SK-N-SH (cell line): ENCODE measurements at regions not wholly inside any gene's neighbourhood (a gene's known extent, or its start where the extent isn't known, plus 50 kb on each side); places are given as distances from the start of the nearest gene placed in this dataset.

Source experiments
- CTCF ChIA-PET: fragments of 300-600, 350-600 bp; formaldehyde crosslinking; extraction: SDS; loops from one replicate; lab custom pipeline; 2021; lab: Yijun Ruan, JAX
- POLR2A ChIA-PET: fragments of 350-600 bp; sonication (Branson Sonifier 250); formaldehyde crosslinking; extraction: SDS; loops from one replicate; lab custom pipeline; 2020; ENCODE audit warnings: antibody characterized with exemption, inconsistent platforms; lab: Yijun Ruan, JAX
- DNase-seq: peaks from one replicate; pipeline ENCODE4 v3.0.0; 2012
- H2AFZ ChIP-seq: fragments of 200-600 bp; sonication (generic); 2 replicates; pipeline ENCODE4 v1.8.1; 2016; ENCODE audit warnings: antibody characterized with exemption, mild to moderate bottlenecking, low read depth
- H3F3A ChIP-seq: fragments of 200-600 bp; sonication (generic); replicated peaks from 2 replicates; pipeline ENCODE3; 2016; ENCODE audit warnings: antibody characterized with exemption, mild to moderate bottlenecking; ENCODE audit not compliant: insufficient read depth
- H3K27ac ChIP-seq, 2 experiments: fragments of 200-500 bp in 1 of 2; fragments of 200-600 bp in 1 of 2; sonication (Bioruptor generic) in 1 of 2; sonication (generic), shearing (Covaris generic) in 1 of 2; 2 replicates each; pipeline versions ENCODE4 v1.5.1 to v1.6.1; 2014 to 2016; ENCODE audit warnings: low read depth in 2 of 2, inconsistent platforms in 1 of 2, low read length in 1 of 2, mild to moderate bottlenecking in 1 of 2, mixed read lengths in 1 of 2
- H3K27me3 ChIP-seq: fragments of 200-600 bp; sonication (generic), shearing (Covaris generic); 2 replicates; pipeline ENCODE4 v1.6.1; 2016; ENCODE audit warnings: mixed run types; ENCODE audit not compliant: insufficient read depth
- H3K36me3 ChIP-seq, 2 experiments: fragments of 200-500 bp in 1 of 2; fragments of 200-600 bp in 1 of 2; sonication (Bioruptor generic) in 1 of 2; sonication (generic) in 1 of 2; replicated peaks in 1 of 2; 2 replicates each; pipeline versions ENCODE3 to v1.5.1; 2014 to 2016; ENCODE audit warnings: low read length in 1 of 2, mild to moderate bottlenecking in 1 of 2; ENCODE audit not compliant: insufficient read depth in 2 of 2, control insufficient read depth in 1 of 2
- H3K4me1 ChIP-seq, 2 experiments: fragments of 200-500 bp in 1 of 2; fragments of 200-600 bp in 1 of 2; sonication (Bioruptor generic) in 1 of 2; sonication (generic), shearing (Covaris generic) in 1 of 2; 2 replicates each; pipeline versions ENCODE4 v1.5.1 to v1.6.1; 2014 to 2016; ENCODE audit warnings: low read depth in 1 of 2, low read length in 1 of 2, mixed run types in 1 of 2; ENCODE audit not compliant: insufficient read depth in 2 of 2, control insufficient read depth in 1 of 2
- H3K4me2 ChIP-seq: fragments of 200-600 bp; sonication (generic), shearing (Covaris generic); 2 replicates; pipeline ENCODE4 v1.6.1; 2017; ENCODE audit warnings: mixed run types
- H3K4me3 ChIP-seq, 2 experiments: fragments of 200-500 bp in 1 of 2; fragments of 200-600 bp in 1 of 2; sonication (Bioruptor generic) in 1 of 2; sonication (generic), shearing (Covaris generic) in 1 of 2; 2 replicates each; pipeline versions ENCODE4 v1.5.1 to v1.8.1; 2014 to 2016; ENCODE audit warnings: low read depth in 2 of 2, inconsistent platforms in 1 of 2, low read length in 1 of 2, mild to moderate bottlenecking in 1 of 2, mixed read lengths in 1 of 2, moderate library complexity in 1 of 2
- H3K79me2 ChIP-seq: fragments of 200-600 bp; sonication (generic); 2 replicates; pipeline ENCODE4 v1.8.1; 2017; ENCODE audit warnings: mild to moderate bottlenecking; ENCODE audit not compliant: insufficient read depth
- H3K9ac ChIP-seq: fragments of 200-600 bp; sonication (generic); 2 replicates; pipeline ENCODE4 v1.6.1; 2017; ENCODE audit warnings: mixed run types
- H3K9me2 ChIP-seq: fragments of 200-600 bp; sonication (generic); 2 replicates; pipeline ENCODE4 v1.6.1; 2017; ENCODE audit warnings: mixed run types
- H3K9me3 ChIP-seq: fragments of 200-600 bp; sonication (generic); 2 replicates; pipeline ENCODE4 v1.6.1; 2017; ENCODE audit warnings: mixed run types, mild to moderate bottlenecking, moderate library complexity
- H4K20me1 ChIP-seq: fragments of 200-600 bp; sonication (generic); 2 replicates; pipeline ENCODE4 v1.6.1; 2017; ENCODE audit warnings: mild to moderate bottlenecking, mixed run types; ENCODE audit not compliant: insufficient read depth
- CTCF ChIP-seq: fragments of 200-600 bp; sonication (generic); IDR thresholded peaks from 2 replicates; pipeline ENCODE4 v1.6.1; 2017; ENCODE audit warnings: antibody characterized with exemption, mild to moderate bottlenecking, moderate library complexity
- ELF1 ChIP-seq: IDR thresholded peaks from 2 replicates; pipeline ENCODE4 v1.4.0; 2012
- EP300 ChIP-seq, 2 experiments: IDR thresholded peaks; 2 replicates each; pipeline versions ENCODE4 v1.4.0 to v1.6.1; 2012; ENCODE audit warnings: borderline replicate concordance in 1 of 2, low read depth in 1 of 2, low read length in 1 of 2
- EZH2phosphoT487 ChIP-seq: fragments of 200-600 bp; sonication (generic); IDR thresholded peaks from 2 replicates; pipeline ENCODE4 v1.6.1; 2017; ENCODE audit warnings: low read depth, mixed run types, mild to moderate bottlenecking, antibody characterized with exemption, moderate library complexity, borderline replicate concordance
- FOSL2 ChIP-seq: IDR thresholded peaks from 2 replicates; pipeline ENCODE4 v1.4.0; 2012; ENCODE audit warnings: low read depth, mild to moderate bottlenecking, moderate library complexity, borderline replicate concordance
- FOXJ3 ChIP-seq: sonication (generic); formaldehyde crosslinking; IDR thresholded peaks from 2 replicates; pipeline ENCODE4 v1.5.1; 2020; ENCODE audit warnings: mild to moderate bottlenecking, missing genetic modification reagents
- FOXM1 ChIP-seq: IDR thresholded peaks from 2 replicates; pipeline ENCODE4 v1.4.0; 2012; ENCODE audit warnings: low read depth, mild to moderate bottlenecking
- GATA2 ChIP-seq: sonication (generic); formaldehyde crosslinking; IDR thresholded peaks from 2 replicates; pipeline ENCODE4 v1.5.0; 2020; ENCODE audit warnings: mild to moderate bottlenecking, missing genetic modification reagents
- IRF3 ChIP-seq: fragments of 150-350 bp; IDR thresholded peaks from 2 replicates; pipeline ENCODE4 v1.6.1; 2016; ENCODE audit warnings: mild to moderate bottlenecking, low read depth, low read length
- JUND ChIP-seq: IDR thresholded peaks from 2 replicates; pipeline ENCODE4 v1.4.0; 2012
- PBX3 ChIP-seq: IDR thresholded peaks from 2 replicates; pipeline ENCODE4; 2012
- RAD21 ChIP-seq: IDR thresholded peaks from 2 replicates; pipeline ENCODE4 v1.6.1; 2012; ENCODE audit warnings: mild to moderate bottlenecking, low read length
- SIN3A ChIP-seq: IDR thresholded peaks from 2 replicates; pipeline ENCODE4 v1.6.1; 2012; ENCODE audit warnings: low read depth, mild to moderate bottlenecking, low read length, moderate library complexity, borderline replicate concordance
- SMC3 ChIP-seq: IDR thresholded peaks from 2 replicates; pipeline ENCODE4 v1.6.1; 2012; ENCODE audit warnings: low read depth, low read length, improper control_type of control experiment
- USF2 ChIP-seq: fragments of 150-350 bp; IDR thresholded peaks from 2 replicates; pipeline ENCODE4 v1.6.1; 2017; ENCODE audit warnings: antibody characterized with exemption, low read length, low read depth, borderline replicate concordance
- ZBTB33 ChIP-seq: IDR thresholded peaks from 2 replicates; pipeline ENCODE4 v1.4.0; 2012; ENCODE audit warnings: low read depth, borderline replicate concordance
- WGBS: methylation state at CpG from one replicate; pipeline ENCODE4 v1.1.6; 2017; ENCODE audit warnings: low lambda C conversion rate; 5-methylcytosine and 5-hydroxymethylcytosine counted together

- H3K9me3 ChIP-seq, result no peaks in the 10 kb centered on the region
- H3K36me3 ChIP-seq, result no peaks in the 10 kb centered on the region
- H3K4me3 ChIP-seq, result no peak overlapping the region
- no peaks in the 10 kb centered on the region for H3K9me2 ChIP-seq
- ChIA-PET POLR2A (no interaction called here), CTCF (interaction anchor here (0.7 to 1.1 kb wide), 2 partner anchors 10 to 11 kb away, joined by 3 to 4 read pairs; no protein-coding TSS in a partner anchor)
- 39% methylated on average over 2 of the region's 2 CpGs for WGBS
- DNase-seq, result no peak
- TF ChIP-seq RAD21, result no peak
- H3K9ac ChIP-seq, result no peak overlapping the region
- H4K20me1 ChIP-seq, result no peaks in the 10 kb centered on the region
- no peaks in the 10 kb centered on the region for H3K79me2 ChIP-seq
- no peaks in the 10 kb centered on the region for H3K27me3 ChIP-seq
- no peaks in the 10 kb centered on the region for H3F3A ChIP-seq
- no peaks in the 10 kb centered on the region for H3K4me1 ChIP-seq
- no peak overlapping the region for H3K4me2 ChIP-seq
- H2AFZ ChIP-seq, result no peak overlapping the region
- H3K27ac ChIP-seq, result no peak overlapping the region
These were observed 134.2 kb upstream of the CYYR1 start for GRCh38 chr21:26707246-26707645.

GRCh38 chr21:26698416-26698815 is 125.3 kb upstream of the CYYR1 start:
- Histone ChIP-seq H4K20me1 (no peaks in the 10 kb centered on the region), H3K9me3 (no peaks in the 10 kb centered on the region), H3K27ac (no peak overlapping the region), H3K27me3 (no peaks in the 10 kb centered on the region), H2AFZ (no peak overlapping the region), H3K9me2 (no peaks in the 10 kb centered on the region), H3K4me3 (no peak overlapping the region), H3K36me3 (no peaks in the 10 kb centered on the region), H3F3A (no peaks in the 10 kb centered on the region), H3K9ac (no peak overlapping the region), H3K79me2 (no peaks in the 10 kb centered on the region), H3K4me2 (no peak overlapping the region), H3K4me1 (no peaks in the 10 kb centered on the region)
- DNase-seq, result no peak
- ChIA-PET POLR2A (no interaction called here), CTCF (interaction anchor here (1.4 kb wide), 1 partner anchor 19 kb away, joined by 3 read pairs; no protein-coding TSS in a partner anchor)
- TF ChIP-seq EZH2phosphoT487 (no peak), CTCF (no peak), SMC3 (no peak), SIN3A (no peak), GATA2 (CRISPR knock-in tag) (no peak), IRF3 (no peak), JUND (no peak), EP300 (IDR thresholded peaks at IDR 0.05; ENCODE audit: borderline replicate concordance in 1 of 2, low read depth in 1 of 2, low read length in 1 of 2) (no peak), FOXM1 (no peak), ELF1 (no peak), ZBTB33 (no peak), PBX3 (no peak), USF2 (no peak), FOSL2 (no peak), FOXJ3 (no peak)
- WGBS, result 41% methylated on average over 3 of the region's 3 CpGs
